GM12878 (cell line): ENCODE measurements at regions not wholly inside any gene's neighbourhood (a gene's known extent, or its start where the extent isn't known, plus 50 kb on each side); places are given as distances from the start of the nearest gene placed in this dataset.
A peak's percentile ranks its signal among the peaks of the same experiment; 100 is the strongest.

Experiments used
- ATAC-seq: fragments of 200-7000 bp; cut with Tn5 transposase; 3 replicates; pipeline ENCODE4 v1.9.1; 2020; ENCODE audit warnings: mild to moderate bottlenecking, moderate library complexity
- BruUV-seq: library from RNA; stranded (reverse); fragments of 400-500 nt; replicated peaks from 2 replicates; lab custom pipeline; 2021; lab: Mats Ljungman, UMichigan
- CTCF ChIA-PET: fragments of 300-600 bp; sonication (Branson Sonifier 250); formaldehyde crosslinking; extraction: SDS; loops from one replicate; lab custom pipeline; 2021; ENCODE audit warnings: inconsistent platforms; lab: Yijun Ruan, JAX
- POLR2A ChIA-PET: fragments of 350-600 bp; formaldehyde crosslinking; extraction: SDS; loops from one replicate; lab custom pipeline; 2021; ENCODE audit warnings: inconsistent platforms; lab: Charles Lee
- RAD21 ChIA-PET: fragments of 300-600 bp; sonication (Branson Sonifier 250); formaldehyde crosslinking; loops from one replicate; lab custom pipeline; 2023; ENCODE audit warnings: antibody characterized with exemption; ENCODE audit not compliant: unreplicated experiment; lab: Charles Lee
- SMC1A ChIA-PET: fragments of 300-600 bp; sonication (Branson Sonifier 250); formaldehyde crosslinking; loops from one replicate; lab custom pipeline; 2023; ENCODE audit not compliant: unreplicated experiment, uncharacterized antibody; lab: Charles Lee
- DNase-seq: peaks from one replicate; pipeline ENCODE4 v3.0.0-alpha.2; 2011; ENCODE audit warnings: low read depth, low spot score
- FAIRE-seq: peaks from 3 replicates; lab custom pipeline; 2011; peaks lifted over from hg19 to GRCh38; lab: Jason Lieb, UNC
- H2AFZ ChIP-seq: 2 replicates; pipeline ENCODE4 v1.6.0; 2011; ENCODE audit warnings: low read depth, low read length, control low read depth; ENCODE audit not compliant: control insufficient read depth
- H3K27ac ChIP-seq: 2 replicates; pipeline ENCODE4 v1.5.1; 2011; ENCODE audit warnings: control low read depth; ENCODE audit not compliant: control insufficient read depth, insufficient read depth
- H3K27me3 ChIP-seq, 2 experiments: replicated peaks in 1 of 2; 2 replicates each; pipeline versions ENCODE4 v1.6.0 to v1.6.1; 2011; ENCODE audit warnings: low read length in 1 of 2; ENCODE audit not compliant: control insufficient read depth in 2 of 2, insufficient read depth in 2 of 2
- H3K36me3 ChIP-seq, 2 experiments: 2 replicates each; pipeline ENCODE4 v1.5.1; 2011; ENCODE audit warnings: low read length in 1 of 2; ENCODE audit not compliant: control insufficient read depth in 2 of 2, insufficient read depth in 2 of 2
- H3K4me1 ChIP-seq: 2 replicates; pipeline ENCODE4 v1.6.1; 2011; ENCODE audit warnings: mild to moderate bottlenecking, low read length, moderate library complexity, mixed read lengths; ENCODE audit not compliant: control insufficient read depth, insufficient read depth
- H3K4me2 ChIP-seq: 2 replicates; pipeline ENCODE4 v1.6.0; 2011; ENCODE audit warnings: control low read depth; ENCODE audit not compliant: control insufficient read depth, insufficient read depth
- H3K4me3 ChIP-seq: fragments of 200-600 bp; sonication (generic); 2 replicates; pipeline ENCODE4 v1.5.1; 2016
- H3K79me2 ChIP-seq: 2 replicates; pipeline ENCODE4 v1.6.0; 2011; ENCODE audit warnings: low read length; ENCODE audit not compliant: control insufficient read depth, insufficient read depth
- H3K9ac ChIP-seq: 2 replicates; pipeline ENCODE4 v1.8.0; 2011; ENCODE audit warnings: low read length, control low read depth, mixed read lengths; ENCODE audit not compliant: control insufficient read depth, insufficient read depth
- H3K9me3 ChIP-seq: replicated peaks from 3 replicates; pipeline ENCODE4 v1.5.1; 2011; ENCODE audit warnings: mild to moderate bottlenecking, low read length; ENCODE audit not compliant: control insufficient read depth, insufficient read depth
- H4K20me1 ChIP-seq: 2 replicates; pipeline ENCODE4 v1.6.0; 2011; ENCODE audit not compliant: control insufficient read depth, insufficient read depth
- CREB1 ChIP-seq: IDR thresholded peaks from 2 replicates; pipeline ENCODE4 v1.6.1; 2012; ENCODE audit warnings: low read depth, mild to moderate bottlenecking, inconsistent platforms
- HDGF ChIP-seq: fragments of 450-650 bp; IDR thresholded peaks from 2 replicates; pipeline ENCODE4 v1.6.1; 2016; ENCODE audit warnings: antibody characterized with exemption
- MEF2B ChIP-seq: fragments of 450-650 bp; IDR thresholded peaks from 2 replicates; pipeline ENCODE4 v1.6.1; 2018; ENCODE audit warnings: mild to moderate bottlenecking, moderate library complexity; ENCODE audit not compliant: partially characterized antibody, poor library complexity, severe bottlenecking
- PAX8 ChIP-seq: fragments of 450-650 bp; IDR thresholded peaks from 2 replicates; pipeline ENCODE4 v1.6.1; 2017; ENCODE audit warnings: mild to moderate bottlenecking, moderate library complexity
- POLR2AphosphoS2 ChIP-seq: IDR thresholded peaks from 2 replicates; pipeline ENCODE4 v1.6.1; 2011; ENCODE audit warnings: low read depth, mild to moderate bottlenecking, low read length, improper control_type of control experiment, moderate library complexity
- RAD51 ChIP-seq: fragments of 450-650 bp; IDR thresholded peaks from 2 replicates; pipeline ENCODE4 v1.6.1; 2016; ENCODE audit warnings: moderate library complexity, mild to moderate bottlenecking, inconsistent platforms
- WGBS: methylation state at CpG from one replicate; pipeline ENCODE4 v1.1.6; 2016; ENCODE audit warnings: low lambda C conversion rate; ENCODE audit not compliant: insufficient replicate concordance, insufficient coverage; ENCODE audit errors: missing lambda C conversion rate; 5-methylcytosine and 5-hydroxymethylcytosine counted together
- in situ Hi-C: fragments of 300-500 bp; cut with MboI; formaldehyde crosslinking; loops from 9 replicates; pipeline ENCODE4 v1.14.3; 2018; ENCODE audit warnings: mixed read lengths
- intact Hi-C: fragments of 100-400 bp; cut with micrococcal nuclease; formaldehyde crosslinking; loops from one replicate; pipeline ENCODE4 v1.14.2; 2022; ENCODE audit not compliant: unreplicated experiment
- TF ChIP-seq, protein P1 (sequence below): fragments of 450-650 bp; IDR thresholded peaks from 2 replicates; pipeline ENCODE4 v1.6.1; 2017; ENCODE audit warnings: borderline replicate concordance

DNA sequence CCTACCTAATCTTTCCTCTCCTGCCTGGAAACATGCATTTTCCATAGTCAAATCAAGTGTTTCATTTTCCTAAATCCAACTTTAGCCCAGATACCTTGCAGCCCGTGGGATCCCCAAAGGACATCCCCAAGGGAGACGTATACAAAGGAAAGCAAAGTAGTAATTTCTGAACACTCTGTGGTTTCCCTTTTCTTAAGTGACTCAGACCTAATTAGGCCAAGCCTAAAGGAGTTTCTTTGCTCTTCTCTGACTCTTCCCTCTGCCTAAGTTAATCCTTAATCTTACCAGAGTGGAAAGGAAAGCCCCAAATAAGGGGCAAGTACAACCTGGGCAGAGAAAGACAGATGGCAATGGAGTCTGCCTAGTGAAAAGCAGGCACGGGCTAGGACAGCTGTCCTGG lies 250.3 kb downstream of the SPTSSA start (continued):
- TF ChIP-seq POLR2AphosphoS2: no peak
- peak; percentile 93 for TF ChIP-seq MEF2B

DNA sequence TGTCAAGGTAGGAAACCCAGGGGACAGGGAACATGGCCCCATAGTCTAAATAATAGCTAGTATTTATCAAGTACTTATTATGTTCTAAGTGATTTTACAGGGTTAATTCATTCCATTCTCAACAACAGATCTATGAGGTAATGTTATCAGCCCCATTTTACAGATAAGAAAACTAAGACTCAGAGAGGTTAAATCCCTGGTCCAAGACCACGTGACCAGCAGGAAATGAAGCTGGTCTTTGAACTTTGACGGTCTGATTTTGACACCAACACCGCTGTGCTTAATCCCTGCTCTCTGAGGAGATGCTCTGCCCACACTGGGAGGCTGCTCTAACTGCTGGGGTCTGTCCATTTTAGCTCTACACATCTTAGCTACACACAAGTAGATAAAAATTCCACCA lies 253.5 kb downstream of the SPTSSA start:
- H3K9ac ChIP-seq: no peak overlapping the region
- TF ChIP-seq RAD51 (peak; percentile 72; the same call in 1 of the 2 replicates), CREB1 (no peak)
- TF ChIP-seq, all 136 proteins: peak for 1
- ChIA-PET CTCF (interaction anchor here (0.9 to 1.4 kb wide), 4 partner anchors 13 to 27 kb away, joined by 3 read pairs; no protein-coding TSS in a partner anchor), SMC1A (interaction anchor here (0.6 to 1.5 kb wide), 9 partner anchors 8 to 792 kb away, joined by 3 to 9 read pairs (median 3); no protein-coding TSS in a partner anchor), POLR2A (no interaction called here), RAD21 (interaction anchor here (1.2 to 1.4 kb wide), 2 partner anchors 18 to 28 kb away, joined by 4 to 5 read pairs; no protein-coding TSS in a partner anchor)
- H3K27ac ChIP-seq: no peak overlapping the region
- whole genome bisulfite sequencing: 63% methylated on average over 3 of the region's 3 CpGs
- DNase-seq (no peak), ATAC-seq (no peak), FAIRE-seq (no peak)
- no peaks in the 10 kb centered on the region; the same call in 1 of the 2 replicates for H3K4me1 ChIP-seq
- H3K27me3 ChIP-seq: no peaks in the 10 kb centered on the region; a peak in 1 of 4 replicates
- H3K4me3 ChIP-seq: no peak overlapping the region
- no peaks in the 10 kb centered on the region for H3K36me3 ChIP-seq
- H3K9me3 ChIP-seq: no peaks in the 10 kb centered on the region
- intact Hi-C loops (no loop called here), in situ Hi-C loops (no loop called here)
- H3K79me2 ChIP-seq: no peaks in the 10 kb centered on the region
- no TSS peak for BruUV-seq
- H3K4me2 ChIP-seq: no peak overlapping the region
- no peak overlapping the region for H2AFZ ChIP-seq
- no peaks in the 10 kb centered on the region for H4K20me1 ChIP-seq

DNA sequence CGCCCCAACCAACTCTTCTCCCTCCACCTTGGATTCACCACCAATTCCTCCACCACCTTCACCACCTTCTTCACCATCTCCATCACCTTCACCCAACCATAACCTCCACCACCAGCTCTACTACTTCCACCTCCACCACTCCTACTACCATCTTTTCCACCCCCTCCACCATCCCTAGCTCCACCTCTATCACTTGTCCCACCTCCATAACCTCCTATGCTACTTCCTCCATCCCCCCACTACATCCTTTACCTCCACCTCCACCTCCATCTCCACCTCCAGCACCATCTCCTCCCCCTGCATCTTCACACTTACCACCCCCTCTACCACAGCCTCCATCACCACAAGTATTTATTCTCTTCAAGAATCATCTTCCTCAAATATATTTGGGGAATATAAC lies 254.9 kb upstream of the EGLN3 start:
- ChIA-PET RAD21 (no interaction called here), POLR2A (no interaction called here), CTCF (no interaction called here), SMC1A (interaction anchor here (0.6 kb wide), 1 partner anchor 79 kb away, joined by 3 read pairs; no protein-coding TSS in a partner anchor)
- no peaks in the 10 kb centered on the region for H3K79me2 ChIP-seq
- ATAC-seq (no peak), FAIRE-seq (no peak), DNase-seq (no peak)
- BruUV-seq: no TSS peak
- no peak overlapping the region for H3K9ac ChIP-seq
- no peaks in the 10 kb centered on the region for H4K20me1 ChIP-seq
- H3K27me3 ChIP-seq: no peaks in the 10 kb centered on the region
- intact Hi-C loops (no loop called here), in situ Hi-C loops (no loop called here)
- no peak overlapping the region for H3K4me3 ChIP-seq
- no peak overlapping the region for H2AFZ ChIP-seq
- H3K27ac ChIP-seq: no peak overlapping the region
- TF ChIP-seq PAX8 (no peak), HDGF (0 out of 2 replicates have a peak, but pooled peaks have one; percentile 26)
- TF ChIP-seq, protein P1, sequence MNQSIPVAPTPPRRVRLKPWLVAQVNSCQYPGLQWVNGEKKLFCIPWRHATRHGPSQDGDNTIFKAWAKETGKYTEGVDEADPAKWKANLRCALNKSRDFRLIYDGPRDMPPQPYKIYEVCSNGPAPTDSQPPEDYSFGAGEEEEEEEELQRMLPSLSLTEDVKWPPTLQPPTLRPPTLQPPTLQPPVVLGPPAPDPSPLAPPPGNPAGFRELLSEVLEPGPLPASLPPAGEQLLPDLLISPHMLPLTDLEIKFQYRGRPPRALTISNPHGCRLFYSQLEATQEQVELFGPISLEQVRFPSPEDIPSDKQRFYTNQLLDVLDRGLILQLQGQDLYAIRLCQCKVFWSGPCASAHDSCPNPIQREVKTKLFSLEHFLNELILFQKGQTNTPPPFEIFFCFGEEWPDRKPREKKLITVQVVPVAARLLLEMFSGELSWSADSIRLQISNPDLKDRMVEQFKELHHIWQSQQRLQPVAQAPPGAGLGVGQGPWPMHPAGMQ: peak; percentile 53; the same call in 1 of the 2 replicates
- no peaks in the 10 kb centered on the region for H3K36me3 ChIP-seq
- H3K4me1 ChIP-seq: no peaks in the 10 kb centered on the region
- no peak overlapping the region for H3K4me2 ChIP-seq
- 64% methylated on average over 1 of the region's 1 CpG for WGBS
- no peaks in the 10 kb centered on the region for H3K9me3 ChIP-seq
